HG02870 (cell line): ENCODE measurements at regions not wholly inside any gene's neighbourhood (a gene's known extent, or its start where the extent isn't known, plus 50 kb on each side); places are given as distances from the start of the nearest gene placed in this dataset.

ENCODE experiments used
- ATAC-seq: cut with Tn5 transposase; IDR thresholded peaks from one replicate; pipeline ENCODE4 v1.9.1; 2021; ENCODE audit warnings: mild to moderate bottlenecking, moderate library complexity; ENCODE audit not compliant: unreplicated experiment

GRCh38 chr3:30510596-30510995, 95.8 kb upstream of the TGFBR2 start:
- no peak for ATAC-seq

GRCh38 chr3:30511524-30512251, 94.7 kb upstream of the TGFBR2 start:
- ATAC-seq = no peak

- no peak for ATAC-seq
Measured at GRCh38 chr3:30512576-30512975, 93.8 kb upstream of the TGFBR2 start.

GRCh38 chr3:30513374-30514152, 92.8 kb upstream of the TGFBR2 start:
- ATAC-seq = no peak

GRCh38 chr3:30516238-30516637, 90.2 kb upstream of the TGFBR2 start:
- no peak for ATAC-seq

- no peak for ATAC-seq
Measured at GRCh38 chr3:30518181-30518864, 88.1 kb upstream of the TGFBR2 start.

- no peak for ATAC-seq
Measured at GRCh38 chr3:30518872-30519271, 87.5 kb upstream of the TGFBR2 start.

GRCh38 chr3:30520699-30521098, 85.7 kb upstream of the TGFBR2 start:
- ATAC-seq = no peak

GRCh38 chr3:30521156-30521715, 85.2 kb upstream of the TGFBR2 start:
- ATAC-seq = no peak

- ATAC-seq = no peak
Measured at GRCh38 chr3:30522476-30522875, 83.9 kb upstream of the TGFBR2 start.

- no peak for ATAC-seq
Measured at GRCh38 chr3:30523366-30523765, 83.0 kb upstream of the TGFBR2 start.

- no peak for ATAC-seq
Measured at GRCh38 chr3:30524357-30525040, 81.9 kb upstream of the TGFBR2 start.

GRCh38 chr3:30526031-30526430, 80.4 kb upstream of the TGFBR2 start:
- no peak for ATAC-seq

GRCh38 chr3:30527186-30527585, 79.2 kb upstream of the TGFBR2 start:
- no peak for ATAC-seq

GRCh38 chr3:30527720-30528119, 78.7 kb upstream of the TGFBR2 start:
- no peak for ATAC-seq

GRCh38 chr3:30530084-30530483, 76.3 kb upstream of the TGFBR2 start:
- no peak for ATAC-seq

- no peak for ATAC-seq
Measured at GRCh38 chr3:30531017-30531570, 75.3 kb upstream of the TGFBR2 start.

- no peak for ATAC-seq
Measured at GRCh38 chr3:30535525-30535924, 70.9 kb upstream of the TGFBR2 start.

- no peak for ATAC-seq
Measured at GRCh38 chr3:30538791-30539190, 67.6 kb upstream of the TGFBR2 start.

GRCh38 chr3:30539206-30539605, 67.2 kb upstream of the TGFBR2 start:
- ATAC-seq = no peak

GRCh38 chr3:30539772-30540171, 66.6 kb upstream of the TGFBR2 start:
- ATAC-seq = no peak
